Mammary epithelial cell (primary cell): ENCODE measurements at regions not wholly inside any gene's neighbourhood (a gene's known extent, or its start where the extent isn't known, plus 50 kb on each side); places are given as distances from the start of the nearest gene placed in this dataset.

Experiments
- CTCF ChIP-seq, 2 donors: IDR thresholded peaks in 1 of 2; conservative IDR thresholded peaks in 1 of 2; 2 replicates each; pipeline ENCODE4 v1.5.1; 2011 to 2012; ENCODE audit warnings: inconsistent platforms in 2 of 2, low read length in 2 of 2, mild to moderate bottlenecking in 2 of 2, control low read depth in 1 of 2, low read depth in 1 of 2; ENCODE audit not compliant: insufficient read depth in 1 of 2; ENCODE audit errors: extremely low read depth in 1 of 2
- EZH2 ChIP-seq: IDR thresholded peaks from 2 replicates; pipeline ENCODE4 v1.6.1; 2012; ENCODE audit warnings: low read length, inconsistent platforms, borderline replicate concordance

GRCh38 chr3:180282386-180282785 lies 245.6 kb upstream of the PEX5L start:
- no peak for TF ChIP-seq CTCF (conservative IDR thresholded peaks at IDR 0.05 in 1 of 2, IDR thresholded peaks at IDR 0.05 in 1 of 2; ENCODE audit: extremely low read depth in 1 of 2, insufficient read depth in 1 of 2, low read depth in 1 of 2, low read length in 2 of 2)
- TF ChIP-seq EZH2: no peak
